ENCODE measurements at regions not wholly inside any gene's neighbourhood (a gene's known extent, or its start where the extent isn't known, plus 50 kb on each side); places are given as distances from the start of the nearest gene placed in this dataset.

- no peak for TF ChIP-seq POLR2AphosphoS5 (IDR thresholded peaks at IDR 0.05; ENCODE audit: low read depth, low read length)
- no peak for TF ChIP-seq TAF1 (IDR thresholded peaks at IDR 0.05; ENCODE audit: borderline replicate concordance, low read depth, low read length)
- no peak for DNase-seq (ENCODE audit: insufficient read length)
- no peak for FAIRE-seq
These were observed 50.2 kb upstream of the GPR174 start for GRCh38 chrX:79094075-79094832.
